ENCODE measurements at regions not wholly inside any gene's neighbourhood (a gene's known extent, or its start where the extent isn't known, plus 50 kb on each side); places are given as distances from the start of the nearest gene placed in this dataset.

DNA sequence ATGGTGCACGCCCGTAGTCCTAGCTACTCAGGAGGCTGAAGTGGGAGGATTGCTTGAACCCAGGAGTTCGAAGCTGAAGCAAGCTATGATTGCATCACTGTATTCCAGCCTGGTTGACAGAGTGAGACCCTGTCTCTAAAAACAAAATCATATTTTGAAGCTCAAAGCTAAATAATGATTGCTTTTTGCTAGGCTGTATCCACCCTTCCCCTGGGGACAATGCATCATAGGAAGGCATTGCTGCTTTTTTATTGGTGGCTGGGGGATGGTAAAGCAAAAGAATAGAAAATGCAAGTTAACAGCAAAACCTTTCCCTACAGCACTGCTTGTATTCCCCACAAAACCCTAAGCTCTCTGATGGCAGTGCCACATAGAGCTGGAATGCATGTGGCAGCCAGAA lies 107.5 kb upstream of the WAC start:
- H3K4me1 ChIP-seq (ENCODE audit: low read length): peaks cover 23% of the 10 kb centered on the region
- no peak overlapping the region for H3K9ac ChIP-seq (ENCODE audit: low read length)
- H3K4me3 ChIP-seq (ENCODE audit: low read length): no peak overlapping the region
- H3K27ac ChIP-seq (ENCODE audit: low read length): no peak overlapping the region
- no peaks in the 10 kb centered on the region for H3K36me3 ChIP-seq (replicated peaks; ENCODE audit: insufficient read depth, low read length)
- DNase-seq: no peak
- no peak overlapping the region for H2AFZ ChIP-seq (ENCODE audit: low read length)
- H3K9me2 ChIP-seq (replicated peaks; ENCODE audit: insufficient read depth, low read length): no peaks in the 10 kb centered on the region
- H3K79me2 ChIP-seq (ENCODE audit: low read length): no peaks in the 10 kb centered on the region
- TF ChIP-seq EZH2 (optimal IDR thresholded peaks at IDR 0.05; ENCODE audit: low read depth, low read length): no peak
- TF ChIP-seq, protein P1, sequence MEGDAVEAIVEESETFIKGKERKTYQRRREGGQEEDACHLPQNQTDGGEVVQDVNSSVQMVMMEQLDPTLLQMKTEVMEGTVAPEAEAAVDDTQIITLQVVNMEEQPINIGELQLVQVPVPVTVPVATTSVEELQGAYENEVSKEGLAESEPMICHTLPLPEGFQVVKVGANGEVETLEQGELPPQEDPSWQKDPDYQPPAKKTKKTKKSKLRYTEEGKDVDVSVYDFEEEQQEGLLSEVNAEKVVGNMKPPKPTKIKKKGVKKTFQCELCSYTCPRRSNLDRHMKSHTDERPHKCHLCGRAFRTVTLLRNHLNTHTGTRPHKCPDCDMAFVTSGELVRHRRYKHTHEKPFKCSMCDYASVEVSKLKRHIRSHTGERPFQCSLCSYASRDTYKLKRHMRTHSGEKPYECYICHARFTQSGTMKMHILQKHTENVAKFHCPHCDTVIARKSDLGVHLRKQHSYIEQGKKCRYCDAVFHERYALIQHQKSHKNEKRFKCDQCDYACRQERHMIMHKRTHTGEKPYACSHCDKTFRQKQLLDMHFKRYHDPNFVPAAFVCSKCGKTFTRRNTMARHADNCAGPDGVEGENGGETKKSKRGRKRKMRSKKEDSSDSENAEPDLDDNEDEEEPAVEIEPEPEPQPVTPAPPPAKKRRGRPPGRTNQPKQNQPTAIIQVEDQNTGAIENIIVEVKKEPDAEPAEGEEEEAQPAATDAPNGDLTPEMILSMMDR (IDR thresholded peaks at IDR 0.05; ENCODE audit: low read length): no peak
- TF ChIP-seq EZH2phosphoT487 (IDR thresholded peaks at IDR 0.05; ENCODE audit: low read length): no peak
- no peaks in the 10 kb centered on the region; the same call in 1 of the 2 replicates for H3F3A ChIP-seq (ENCODE audit: insufficient read depth, low read length)
- H4K20me1 ChIP-seq (ENCODE audit: insufficient read depth, low read length): no peaks in the 10 kb centered on the region
- H3K9me3 ChIP-seq (replicated peaks; ENCODE audit: insufficient read depth, low read length): no peaks in the 10 kb centered on the region
- no peak overlapping the region for H3K4me2 ChIP-seq (ENCODE audit: low read depth, low read length)
- no peaks in the 10 kb centered on the region for H3K27me3 ChIP-seq (replicated peaks; ENCODE audit: insufficient read depth, low read length)

DNA sequence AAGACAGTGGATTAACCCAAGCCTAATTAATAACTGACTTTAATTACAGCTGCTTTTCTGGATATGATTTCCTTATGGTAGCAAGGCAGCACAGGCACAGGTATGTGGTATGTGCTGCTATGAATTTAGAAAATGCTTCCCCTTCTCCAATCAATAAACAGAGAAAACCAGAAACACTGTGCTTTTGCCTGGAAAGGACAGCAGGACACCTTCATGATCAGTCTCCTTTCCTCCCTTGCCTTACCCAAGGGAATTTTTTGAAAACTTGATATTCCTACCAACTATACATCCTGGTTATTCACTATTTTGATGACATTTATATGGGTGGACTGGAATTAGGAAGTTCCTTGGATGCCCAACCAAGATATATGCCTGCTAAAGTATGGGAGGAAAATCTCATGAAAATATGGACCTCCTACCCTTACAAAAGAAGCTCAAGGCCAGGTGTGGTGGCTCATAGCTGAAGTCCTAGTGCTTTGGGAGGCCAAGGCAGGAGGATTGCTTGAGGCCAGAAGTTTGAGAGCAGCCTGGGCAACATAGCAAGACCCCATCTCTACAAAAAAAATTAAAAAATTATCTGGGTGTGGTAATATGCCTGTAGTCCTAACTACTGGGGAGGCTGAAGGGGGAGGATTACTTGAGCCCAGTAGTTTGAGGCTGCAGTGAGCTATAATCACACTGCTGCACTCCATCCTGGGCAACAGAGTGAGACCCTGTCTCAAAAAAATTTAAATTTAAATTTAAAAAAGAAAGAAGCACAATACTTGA lies 106.3 kb upstream of the WAC start:
- H2AFZ ChIP-seq (ENCODE audit: low read length): no peak overlapping the region
- peaks cover 23% of the 10 kb centered on the region for H3K4me1 ChIP-seq (ENCODE audit: low read length)
- no peak overlapping the region for H3K4me3 ChIP-seq (ENCODE audit: low read length)
- no peaks in the 10 kb centered on the region for H3K79me2 ChIP-seq (ENCODE audit: low read length)
- no peak overlapping the region for H3K4me2 ChIP-seq (ENCODE audit: low read depth, low read length)
- H3K9ac ChIP-seq (ENCODE audit: low read length): no peak overlapping the region
- no peaks in the 10 kb centered on the region for H3K27me3 ChIP-seq (replicated peaks; ENCODE audit: insufficient read depth, low read length)
- no peaks in the 10 kb centered on the region; the same call in 1 of the 2 replicates for H3F3A ChIP-seq (ENCODE audit: insufficient read depth, low read length)
- no peaks in the 10 kb centered on the region for H4K20me1 ChIP-seq (ENCODE audit: insufficient read depth, low read length)
- H3K36me3 ChIP-seq (replicated peaks; ENCODE audit: insufficient read depth, low read length): no peaks in the 10 kb centered on the region
- H3K9me2 ChIP-seq (replicated peaks; ENCODE audit: insufficient read depth, low read length): no peaks in the 10 kb centered on the region
- H3K27ac ChIP-seq (ENCODE audit: low read length): no peak overlapping the region
- H3K9me3 ChIP-seq (replicated peaks; ENCODE audit: insufficient read depth, low read length): no peaks in the 10 kb centered on the region
- DNase-seq: no peak
- TF ChIP-seq EZH2phosphoT487 (IDR thresholded peaks at IDR 0.05; ENCODE audit: low read length): no peak
- TF ChIP-seq, protein P1 (IDR thresholded peaks at IDR 0.05; ENCODE audit: low read length): no peak
- TF ChIP-seq EZH2 (optimal IDR thresholded peaks at IDR 0.05; ENCODE audit: low read depth, low read length): no peak

DNA sequence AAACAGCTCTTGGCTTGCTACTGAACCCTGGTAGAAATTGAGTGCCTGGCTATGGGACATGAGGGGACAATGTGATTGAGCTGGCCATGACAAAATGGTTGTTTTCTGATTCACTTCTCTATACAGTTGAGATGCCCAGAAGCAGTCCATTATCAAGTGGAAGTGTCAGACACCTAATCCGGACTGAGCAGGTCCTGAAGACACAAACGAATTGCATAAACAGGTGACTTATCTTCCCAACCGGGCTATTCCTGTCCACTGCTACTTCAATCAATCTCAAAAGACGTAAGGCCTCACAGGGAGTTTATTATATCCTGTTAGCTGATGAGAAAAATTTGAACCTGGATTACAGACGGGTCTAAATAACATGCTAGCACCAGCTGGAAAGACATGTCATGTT lies 105.5 kb upstream of the WAC start:
- peak overlapping the region; percentile 10; the same call in 1 of the 2 replicates for H3K4me3 ChIP-seq (ENCODE audit: low read length)
- H3F3A ChIP-seq (ENCODE audit: insufficient read depth, low read length): no peaks in the 10 kb centered on the region; the same call in 1 of the 2 replicates
- TF ChIP-seq EZH2phosphoT487 (IDR thresholded peaks at IDR 0.05; ENCODE audit: low read length) (no peak), EZH2 (optimal IDR thresholded peaks at IDR 0.05; ENCODE audit: low read depth, low read length) (no peak)
- TF ChIP-seq, protein P1 (IDR thresholded peaks at IDR 0.05; ENCODE audit: low read length): no peak
- H4K20me1 ChIP-seq (ENCODE audit: insufficient read depth, low read length): no peaks in the 10 kb centered on the region
- H3K4me2 ChIP-seq (ENCODE audit: low read depth, low read length): peak overlapping the region; percentile 46; the same call in 1 of the 2 replicates
- H3K27ac ChIP-seq (ENCODE audit: low read length): no peak overlapping the region
- DNase-seq: no peak
- H3K79me2 ChIP-seq (ENCODE audit: low read length): no peaks in the 10 kb centered on the region
- no peaks in the 10 kb centered on the region for H3K9me3 ChIP-seq (replicated peaks; ENCODE audit: insufficient read depth, low read length)
- H3K27me3 ChIP-seq (replicated peaks; ENCODE audit: insufficient read depth, low read length): no peaks in the 10 kb centered on the region
- no peak overlapping the region for H3K9ac ChIP-seq (ENCODE audit: low read length)
- H3K9me2 ChIP-seq (replicated peaks; ENCODE audit: insufficient read depth, low read length): no peaks in the 10 kb centered on the region
- no peaks in the 10 kb centered on the region for H3K36me3 ChIP-seq (replicated peaks; ENCODE audit: insufficient read depth, low read length)
- H3K4me1 ChIP-seq (ENCODE audit: low read length): peaks cover 23% of the 10 kb centered on the region
- H2AFZ ChIP-seq (ENCODE audit: low read length): no peak overlapping the region
